IPS-NIHi7 (cell line): ENCODE measurements at regions not wholly inside any gene's neighbourhood (a gene's known extent, or its start where the extent isn't known, plus 50 kb on each side); places are given as distances from the start of the nearest gene placed in this dataset.
A peak's percentile ranks its signal among the peaks of the same experiment; 100 is the strongest.
"Not testable (repeated sequence)": the region's sequence is repeated elsewhere in the genome, so short reads cannot be mapped to it uniquely, and the experiment has no call there.

Experiments used
- DNase-seq: peaks from one replicate; pipeline ENCODE4 v3.0.0; 2012; ENCODE audit warnings: mixed read lengths; ENCODE audit errors: extremely low spot score

DNA sequence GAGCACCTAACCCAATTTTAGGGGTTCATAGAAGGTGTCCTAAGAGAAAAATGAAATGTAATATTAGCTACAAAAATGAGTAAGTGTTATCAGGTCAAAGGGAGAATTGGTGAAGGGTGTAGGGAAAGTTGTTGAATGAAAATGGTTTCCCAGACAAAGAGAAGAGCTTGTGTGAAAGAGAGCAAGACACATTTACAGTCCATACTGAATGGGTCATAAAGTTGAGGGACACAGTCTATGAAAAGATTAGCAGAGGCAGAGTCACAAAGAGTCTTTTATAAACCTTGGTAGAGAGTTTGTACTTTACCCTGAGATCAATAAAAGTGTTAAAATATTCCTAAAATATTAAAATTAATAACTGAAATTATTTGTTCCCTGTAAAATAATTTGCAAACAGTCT is 759.4 kb downstream of the DIAPH3 start:
- no peak for DNase-seq

DNA sequence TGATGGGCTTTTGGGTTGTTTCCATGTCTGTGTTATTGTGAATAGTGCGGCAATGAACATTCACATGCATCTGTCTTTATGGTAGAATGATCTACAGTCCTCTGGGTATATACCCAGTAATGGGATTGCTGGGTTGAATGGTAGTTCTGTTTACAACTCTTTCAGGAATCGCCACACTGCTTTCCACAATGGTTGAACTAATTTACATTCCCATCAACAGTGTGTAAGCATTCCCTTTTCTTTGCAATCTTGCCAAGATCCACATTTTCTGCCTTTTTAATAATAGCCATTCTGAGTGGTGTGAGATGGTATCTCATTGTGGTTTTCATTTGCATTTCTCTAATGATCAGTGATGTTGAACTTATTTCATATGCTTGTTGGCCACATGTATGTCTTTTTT is 756.5 kb downstream of the DIAPH3 start:
- DNase-seq, result not testable (repeated sequence)

DNA sequence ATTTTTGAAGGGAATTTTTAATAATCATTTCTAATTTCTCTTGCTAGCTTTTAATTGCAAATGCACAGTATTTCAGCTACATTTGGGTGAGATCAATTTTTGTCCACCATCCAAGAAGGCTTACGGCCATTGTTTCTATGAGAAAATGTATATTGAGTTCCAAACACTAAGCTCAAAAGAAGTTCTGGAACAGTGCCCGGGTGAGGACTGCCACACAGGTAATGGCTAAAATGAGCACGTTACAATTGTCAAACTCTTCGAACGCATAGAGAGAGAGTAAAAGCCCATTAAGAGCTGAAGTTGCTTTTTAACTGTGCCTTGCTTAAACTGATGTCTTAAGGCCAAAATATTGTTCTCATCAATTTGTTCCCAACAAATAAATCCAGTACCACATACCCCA is 755.0 kb downstream of the DIAPH3 start:
- no peak for DNase-seq

DNA sequence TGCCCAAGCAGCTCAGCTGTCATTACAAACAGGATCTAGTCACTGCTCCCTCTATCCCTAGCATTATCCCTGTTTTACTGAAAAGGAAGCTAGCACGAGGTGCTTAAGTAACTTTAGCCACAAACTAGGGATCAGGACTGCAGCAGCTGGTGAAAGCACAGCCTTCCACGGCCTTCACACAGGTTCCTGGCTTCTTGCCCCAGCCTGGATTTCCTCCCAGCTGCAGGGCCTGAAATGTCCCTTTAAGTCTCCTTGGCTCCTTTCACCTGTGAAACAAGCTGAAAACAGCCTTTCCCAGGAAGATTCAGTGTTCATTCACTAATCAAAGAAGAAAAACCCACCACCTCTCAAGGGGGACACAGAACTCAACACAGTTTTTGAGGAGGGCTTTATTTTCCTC is 754.5 kb downstream of the DIAPH3 start:
- peak; percentile 26 for DNase-seq

DNA sequence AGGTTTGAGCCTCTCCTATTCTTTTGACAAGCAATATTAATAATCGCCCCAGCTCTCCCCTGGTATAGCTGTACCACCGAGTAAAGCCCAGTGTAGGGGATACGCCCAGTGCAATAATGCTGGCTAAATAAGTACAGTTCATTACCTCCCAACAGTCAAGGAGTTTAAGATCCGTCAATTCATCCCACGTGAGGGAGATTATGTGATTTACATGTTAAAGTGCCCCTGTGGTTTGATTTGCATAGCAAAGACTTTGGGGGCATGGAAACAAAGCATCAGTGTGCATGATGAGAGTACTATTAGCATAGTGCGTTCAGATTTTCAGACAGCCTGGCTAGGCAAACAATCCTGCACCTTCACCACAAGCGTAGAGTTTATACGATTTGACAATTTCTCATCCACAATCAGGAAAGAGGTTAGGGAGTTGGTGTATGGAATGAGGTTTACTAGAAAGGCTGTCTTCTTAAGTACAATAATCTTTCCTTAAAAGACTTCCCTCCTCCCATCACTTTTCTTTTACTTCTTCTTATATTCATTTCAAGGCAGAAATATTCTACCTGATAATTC is 754.0 kb downstream of the DIAPH3 start:
- DNase-seq, result peak; percentile 50

DNA sequence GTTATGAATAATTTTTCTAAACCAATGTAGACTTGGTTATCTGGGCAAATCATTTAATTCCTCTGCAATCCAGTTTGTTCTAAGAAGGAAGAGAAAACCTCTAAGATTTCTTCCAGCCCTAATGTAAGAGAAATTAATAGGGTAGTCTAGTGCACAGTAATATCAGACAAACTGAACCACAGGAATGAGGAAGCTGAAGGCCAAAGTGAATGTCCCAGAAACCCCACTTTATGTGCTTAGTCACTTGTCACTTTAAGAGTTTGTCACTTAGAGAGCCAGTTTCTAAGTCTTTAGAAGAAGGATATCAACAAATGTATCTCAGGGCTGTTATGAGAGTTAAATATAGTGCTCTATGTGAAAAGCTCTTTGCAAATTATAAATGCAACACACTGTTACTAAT is 750.6 kb downstream of the DIAPH3 start:
- DNase-seq, result no peak

DNA sequence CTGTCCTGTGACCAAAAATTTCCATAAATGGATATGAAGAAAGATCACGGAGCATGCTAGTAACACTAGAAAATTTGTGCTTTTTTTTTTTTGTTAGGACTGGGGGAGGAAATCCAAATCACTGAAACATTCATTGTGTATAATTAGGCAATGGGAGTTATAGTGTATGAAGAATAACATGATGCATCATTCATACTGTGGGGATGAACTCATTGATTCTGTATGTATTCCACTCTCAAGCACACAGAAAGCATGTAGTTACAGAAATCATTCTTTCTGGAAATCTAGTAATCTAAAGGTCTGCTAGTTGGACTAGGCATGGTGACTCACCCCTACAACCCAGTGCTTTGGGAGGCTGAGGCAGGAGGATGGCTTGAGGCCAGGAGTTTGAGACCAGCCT is 749.7 kb downstream of the DIAPH3 start:
- no peak for DNase-seq

DNA sequence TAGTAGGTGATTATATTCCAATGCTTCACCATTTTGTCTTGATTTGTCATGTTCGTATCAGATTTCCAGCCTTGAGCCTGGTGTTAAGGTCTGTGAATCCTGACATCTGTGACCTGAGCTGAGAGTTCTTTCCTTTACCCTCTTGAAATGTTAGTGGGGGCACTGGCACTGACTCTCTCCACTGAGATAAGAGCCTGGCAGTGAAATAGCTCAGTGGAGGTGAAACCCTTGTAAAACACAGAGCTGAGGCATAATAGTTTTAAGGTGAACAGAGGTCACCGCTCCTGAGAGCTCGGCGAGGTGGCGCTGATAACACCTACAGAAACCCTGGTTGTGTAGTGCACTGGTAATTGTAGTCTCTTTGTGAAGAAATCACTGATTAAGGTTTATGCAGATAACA is 748.2 kb downstream of the DIAPH3 start:
- DNase-seq, result no peak

DNA sequence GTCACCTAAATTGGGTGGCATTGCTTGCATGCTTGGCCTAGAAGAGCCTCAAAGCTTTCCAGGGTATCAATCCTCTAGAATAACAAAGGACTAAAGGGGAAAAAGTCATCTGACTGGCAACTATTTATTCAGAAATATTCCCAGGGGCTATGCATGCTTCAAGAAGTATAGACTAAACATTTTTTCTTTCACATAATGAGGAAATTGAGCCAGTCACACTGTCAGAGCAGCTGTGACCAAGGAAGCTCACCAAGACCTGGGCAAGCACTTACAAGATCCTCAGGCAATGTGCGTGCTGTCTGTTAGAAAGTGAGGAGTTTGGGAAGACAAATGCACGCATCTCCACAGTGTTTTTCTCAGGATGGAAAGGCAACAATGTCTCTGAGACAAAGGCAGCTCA is 747.2 kb downstream of the DIAPH3 start:
- no peak for DNase-seq

DNA sequence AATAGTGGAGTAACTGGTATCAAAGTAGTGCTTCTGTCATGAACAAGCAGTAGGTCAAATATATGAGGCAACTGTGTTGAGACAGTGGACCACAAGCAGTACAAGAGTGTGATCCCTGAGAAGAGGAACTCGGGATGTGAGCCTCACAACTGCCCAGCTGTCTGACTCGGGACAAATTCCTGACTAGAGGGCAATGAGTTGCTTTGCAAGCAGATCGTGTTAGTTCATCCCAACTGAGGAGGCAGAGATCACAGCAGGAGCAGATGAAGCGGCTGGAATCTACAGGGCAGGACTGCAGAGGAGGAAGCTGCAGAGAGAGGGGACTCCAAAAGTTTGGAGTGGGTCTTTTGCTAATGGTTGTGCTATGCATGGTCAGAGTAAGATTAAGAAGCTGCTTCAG is 741.1 kb downstream of the DIAPH3 start:
- peak; percentile 22 for DNase-seq

DNA sequence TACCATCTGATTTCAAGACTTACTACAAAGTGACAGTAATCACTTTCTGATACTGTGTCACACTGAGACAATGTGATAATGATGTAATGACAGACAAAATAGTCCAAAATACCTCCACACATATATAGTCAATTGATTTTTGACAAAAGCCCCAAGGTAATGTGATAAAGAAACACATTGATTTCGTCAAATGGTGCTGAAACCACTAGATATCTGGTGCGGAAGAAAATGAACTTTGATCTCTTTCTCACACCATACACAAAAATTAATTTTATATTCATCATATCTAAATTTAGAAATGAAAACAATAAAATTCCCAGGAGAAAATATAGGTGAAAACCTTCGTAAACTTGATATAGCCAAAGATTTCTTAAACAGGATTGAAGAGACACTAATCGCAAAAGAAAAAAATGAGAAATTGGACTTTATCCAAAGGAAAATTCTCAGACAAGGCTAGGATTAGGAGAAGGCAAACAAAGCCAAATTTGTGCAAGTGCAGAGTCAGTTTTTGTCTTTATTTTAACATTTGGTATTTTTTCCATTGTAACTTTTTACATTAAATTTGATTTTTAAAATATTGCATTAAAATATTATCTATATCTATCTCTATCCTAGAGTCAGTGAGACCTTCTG is 739.9 kb downstream of the DIAPH3 start:
- no peak for DNase-seq

DNA sequence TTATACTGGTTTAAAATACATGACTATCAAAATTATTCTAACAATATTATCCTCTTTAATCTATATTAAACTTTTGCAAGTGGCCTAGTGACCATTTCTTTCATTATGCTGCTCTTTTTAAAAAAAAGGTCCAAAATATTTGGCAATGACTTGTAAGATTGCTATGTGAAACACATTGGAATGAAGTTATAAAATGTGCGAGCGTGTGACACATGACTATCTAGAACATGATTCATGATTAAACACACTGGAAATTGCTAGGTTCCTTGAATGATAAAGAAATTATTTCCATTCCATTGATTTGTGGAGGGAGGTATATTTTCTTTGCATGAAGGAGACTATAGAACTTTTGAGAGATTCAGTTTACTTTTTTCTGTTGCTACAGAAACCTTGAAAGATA is 739.1 kb downstream of the DIAPH3 start:
- no peak for DNase-seq

DNA sequence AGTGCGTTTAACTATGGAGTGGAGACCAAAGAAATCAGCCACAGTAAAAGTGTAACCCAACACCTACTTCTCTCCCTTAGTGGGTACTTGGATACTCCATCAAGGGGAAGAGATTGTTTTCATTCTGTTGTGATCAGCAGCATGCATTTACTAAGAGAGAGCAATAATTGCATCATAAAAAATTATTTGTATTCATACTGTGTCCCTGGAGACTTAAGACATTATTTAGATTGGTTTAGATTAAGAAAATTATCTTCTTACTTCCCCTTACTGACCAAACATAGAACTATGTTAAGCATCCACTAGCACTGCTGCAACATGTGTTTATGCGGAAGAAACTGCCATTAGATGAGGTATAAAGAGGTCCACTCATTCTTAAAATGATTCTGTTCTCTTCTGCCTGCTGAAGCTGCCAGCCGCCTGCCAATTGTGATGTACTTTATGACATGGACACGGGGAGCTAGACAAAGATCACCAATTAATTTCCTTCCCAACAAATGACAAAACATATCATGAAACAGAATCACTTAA is 738.5 kb downstream of the DIAPH3 start:
- no peak for DNase-seq

DNA sequence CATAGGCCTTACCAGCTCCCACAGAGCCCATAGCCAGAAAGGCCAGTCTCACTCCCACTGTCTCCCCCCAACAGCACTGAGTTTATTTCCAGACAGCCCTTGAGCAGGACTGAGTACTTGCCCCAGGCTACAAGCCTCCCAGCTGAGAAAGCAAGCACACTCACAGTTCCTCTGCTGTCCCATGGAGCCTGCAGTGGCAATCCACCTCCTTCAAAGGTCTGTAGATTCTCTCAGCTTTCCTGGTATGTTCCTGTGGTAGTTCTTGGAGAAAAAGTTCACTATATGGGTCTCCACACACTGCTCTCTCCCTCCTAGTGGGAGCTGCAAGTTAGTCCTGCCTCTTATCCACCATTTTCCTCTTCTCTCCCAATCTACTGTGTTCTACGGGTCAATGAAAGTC is 728.7 kb downstream of the DIAPH3 start:
- no peak for DNase-seq

DNA sequence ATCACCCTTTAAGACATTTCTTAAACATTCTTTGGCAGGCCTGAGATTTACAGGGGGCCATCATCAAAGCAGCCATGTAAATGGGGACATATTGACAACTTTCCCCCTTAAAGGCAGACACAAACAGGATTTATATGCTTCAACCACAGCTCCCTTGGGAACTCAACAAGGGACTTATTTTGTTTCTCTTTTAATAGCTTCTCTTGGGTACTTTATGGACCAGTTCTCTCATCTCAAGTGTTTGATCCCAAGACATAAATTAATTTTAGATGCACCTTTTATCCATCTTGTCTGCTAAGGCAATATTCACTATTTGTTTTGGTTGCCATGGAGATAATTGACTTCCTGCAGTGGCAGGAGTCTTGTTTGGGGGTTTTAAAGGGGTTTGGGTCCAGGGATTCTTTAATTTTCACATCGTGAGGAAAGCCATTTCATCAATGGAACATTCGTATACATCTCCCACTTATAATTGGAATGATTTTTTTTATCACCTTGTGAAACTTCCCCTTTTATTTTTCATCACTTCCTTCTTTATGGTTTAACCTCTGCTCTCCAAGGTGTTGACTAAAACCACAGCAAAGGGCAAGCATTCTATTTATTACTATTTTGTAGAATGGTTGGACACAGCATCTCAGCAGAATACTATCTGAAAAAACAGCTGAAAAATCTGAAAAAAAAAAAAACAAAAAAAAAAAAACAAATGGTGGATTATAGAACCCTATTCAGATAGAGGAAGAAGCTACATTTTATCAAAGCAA is 726.0 kb downstream of the DIAPH3 start:
- DNase-seq, result no peak

DNA sequence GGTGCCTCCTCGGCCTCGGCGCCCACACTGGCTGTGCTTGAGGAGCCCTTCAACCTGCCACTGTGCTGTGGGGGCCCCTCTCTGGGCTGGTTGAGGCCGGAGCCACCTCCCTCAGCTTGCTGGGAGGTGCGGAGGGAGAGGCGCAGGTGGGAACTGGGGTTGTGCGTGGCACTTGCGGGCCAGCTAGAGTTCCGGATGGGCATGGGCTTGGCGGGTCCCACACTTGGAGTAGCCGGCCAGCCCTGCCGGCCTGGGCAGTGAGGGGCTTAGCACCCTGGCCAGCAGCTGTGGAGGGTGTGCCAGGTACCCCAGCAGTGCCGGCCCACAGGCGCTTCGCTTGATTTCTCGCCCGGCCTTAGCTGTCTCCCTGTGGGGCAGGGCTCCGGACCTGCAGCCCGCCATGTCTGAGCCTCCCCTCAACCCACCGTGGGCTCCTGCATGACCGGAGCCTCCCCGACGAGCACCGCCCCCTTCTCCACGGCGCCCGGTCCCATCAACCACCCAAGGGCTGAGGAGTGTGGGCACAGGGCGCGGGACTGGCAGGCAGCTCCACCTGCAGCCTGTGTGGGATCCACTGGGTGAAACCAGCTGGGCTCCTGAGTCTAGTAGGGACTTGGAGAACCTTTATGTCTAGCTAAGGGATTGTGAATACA is 723.8 kb downstream of the DIAPH3 start:
- no peak for DNase-seq

DNA sequence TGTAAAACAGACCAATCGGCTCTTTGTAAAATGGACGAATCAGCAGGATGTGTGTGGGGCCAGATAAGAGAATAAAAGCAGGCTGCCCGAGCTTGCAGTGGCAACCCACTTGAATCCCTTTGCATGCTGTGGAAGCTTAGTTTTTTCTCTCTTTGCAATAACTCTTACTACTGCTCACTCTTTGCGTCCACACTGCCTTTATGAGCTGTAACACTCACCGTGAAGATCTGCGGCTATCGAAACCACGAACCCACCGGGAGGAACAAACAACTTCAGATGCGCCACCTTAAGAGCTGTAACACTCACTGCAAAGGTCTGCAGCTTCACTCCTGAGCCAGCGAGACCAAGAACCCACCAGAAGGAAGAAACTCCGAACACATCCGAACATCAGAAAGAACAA is 722.7 kb downstream of the DIAPH3 start:
- not testable (repeated sequence) for DNase-seq

DNA sequence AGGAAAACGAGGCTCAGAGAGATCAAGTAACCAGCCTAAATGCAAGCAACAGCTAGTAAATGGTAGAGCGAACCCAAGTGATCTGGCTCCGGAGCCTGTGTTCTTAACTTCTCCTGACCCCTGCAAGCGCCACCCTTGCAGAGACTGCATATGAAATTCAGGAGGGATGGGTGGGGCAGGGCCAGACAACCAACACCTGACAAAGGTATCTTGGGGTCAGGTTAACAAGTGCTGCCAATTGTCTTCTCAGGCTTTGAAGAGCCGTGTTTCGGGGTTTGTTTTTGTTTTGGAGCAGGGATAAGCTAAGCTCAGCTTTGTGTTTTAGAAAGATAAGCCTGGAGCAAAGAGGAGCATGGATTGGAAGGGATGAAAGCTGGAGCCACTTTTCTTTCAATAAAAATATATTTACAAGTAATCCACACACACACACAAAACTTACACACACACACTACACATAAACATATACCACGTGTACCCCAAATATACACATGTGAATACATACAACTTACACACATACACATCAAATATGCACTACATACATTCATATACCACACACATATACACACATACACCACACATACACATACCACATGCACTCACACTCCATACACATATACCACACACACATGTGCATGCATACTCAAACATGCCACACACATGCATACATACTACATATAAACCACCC is 722.0 kb downstream of the DIAPH3 start:
- peak; percentile 21 for DNase-seq

DNA sequence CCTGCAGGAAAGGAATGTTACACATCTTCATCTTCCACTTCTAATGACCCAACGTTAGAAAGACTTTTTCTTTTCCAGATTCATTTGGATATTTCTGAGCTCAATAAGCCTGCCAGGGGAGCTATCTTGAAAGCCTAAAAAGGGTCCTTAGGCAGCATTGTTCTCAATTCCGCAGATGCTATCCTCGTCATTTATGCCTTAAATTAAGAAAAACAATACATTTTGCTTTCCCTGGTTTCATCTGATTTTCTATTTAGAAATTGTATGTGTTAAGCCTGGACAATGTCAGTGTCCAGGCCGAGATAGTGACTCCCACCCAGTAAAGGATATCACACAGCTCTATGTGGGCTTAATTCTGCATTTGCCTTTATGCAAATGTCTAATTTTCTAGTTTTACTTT is 721.3 kb downstream of the DIAPH3 start:
- no peak for DNase-seq

DNA sequence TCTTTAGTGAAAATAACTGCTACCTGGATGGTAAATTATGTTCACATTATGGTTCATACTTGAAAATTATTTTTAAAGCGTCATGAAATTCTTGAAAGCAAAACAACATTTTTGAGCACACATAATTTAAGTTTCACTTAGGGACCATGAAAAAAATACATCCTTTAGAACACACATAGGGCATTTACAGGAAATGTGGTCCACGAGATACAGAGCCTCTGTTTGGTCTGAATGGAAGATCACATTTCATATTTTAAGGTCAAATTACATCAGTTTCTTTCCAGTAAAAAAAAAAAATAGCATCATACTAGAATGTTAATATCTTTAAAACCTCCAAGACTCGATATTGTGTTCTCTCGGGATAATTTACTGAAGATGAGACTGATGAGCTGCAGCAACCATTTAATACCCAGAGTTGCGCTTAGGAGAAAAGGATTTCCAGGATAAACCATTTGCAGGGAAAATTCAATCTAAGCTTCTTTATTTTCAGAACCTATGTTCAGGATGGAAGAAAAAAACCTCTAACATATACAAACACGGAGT is 720.7 kb downstream of the DIAPH3 start:
- no peak for DNase-seq

DNA sequence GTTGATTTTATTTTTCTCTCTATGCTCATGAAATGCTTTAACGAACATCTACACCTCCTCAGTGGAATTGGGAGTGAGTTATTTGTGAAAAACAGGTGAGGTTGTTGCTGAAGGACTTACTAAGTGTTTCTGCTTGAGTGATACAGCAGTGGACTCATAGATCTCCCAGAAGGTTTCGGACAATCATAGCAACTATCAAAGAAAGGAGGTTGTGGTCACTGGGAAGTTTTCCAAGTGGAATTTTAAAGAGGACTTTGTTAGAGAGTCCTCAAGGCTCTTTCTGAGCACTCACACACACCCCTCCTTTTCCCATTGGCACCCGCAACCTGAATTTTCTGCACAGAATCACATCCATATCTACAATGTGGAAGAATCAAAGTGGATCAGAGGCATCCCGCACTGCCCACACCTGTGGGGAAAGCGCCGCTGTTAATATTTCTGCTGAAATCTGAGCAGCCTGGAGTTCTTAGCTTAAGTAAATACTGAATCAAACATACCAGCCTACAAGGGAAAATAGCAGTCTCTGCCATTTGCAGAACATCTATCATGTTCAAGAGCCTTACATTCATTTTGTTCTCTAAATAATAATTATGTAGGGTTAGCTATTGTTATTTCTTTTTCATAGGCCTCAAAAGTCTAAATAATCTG is 719.4 kb downstream of the DIAPH3 start:
- DNase-seq, result no peak
